Islet of Langerhans (tissue), 1 donor: ENCODE measurements at regions not wholly inside any gene's neighbourhood (a gene's known extent, or its start where the extent isn't known, plus 50 kb on each side); places are given as distances from the start of the nearest gene placed in this dataset.
"Not testable (repeated sequence)": the region's sequence is repeated elsewhere in the genome, so short reads cannot be mapped to it uniquely, and the experiment has no call there.

Experiments used
- FAIRE-seq: peaks from one replicate; lab custom pipeline; 2011; peaks lifted over from hg19 to GRCh38; lab: Jason Lieb, UNC

DNA sequence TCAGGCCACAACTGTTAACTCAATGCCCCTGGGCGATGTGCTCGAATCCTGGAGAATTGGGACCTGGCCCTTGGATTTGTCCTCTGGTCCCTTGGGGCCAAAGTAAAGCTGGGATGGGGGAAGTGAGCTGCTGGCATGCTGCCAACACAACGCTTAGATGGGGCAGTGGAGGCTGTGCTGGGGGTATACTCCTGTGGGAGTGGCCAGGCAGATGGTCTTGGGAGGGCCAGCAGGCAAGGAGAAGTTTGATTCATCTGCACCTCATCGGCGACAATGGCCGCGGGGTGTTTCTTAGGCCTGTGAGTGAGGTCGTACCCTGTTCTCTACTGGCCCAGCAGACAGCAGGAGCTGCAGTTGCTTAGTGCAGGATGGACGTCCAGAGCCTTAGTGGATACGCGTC, 139.0 kb upstream of the MTPN start:
- no peak for FAIRE-seq

GRCh38 chr7:136114966-136115762, 138.0 kb upstream of the MTPN start:
- FAIRE-seq, result no peak

DNA sequence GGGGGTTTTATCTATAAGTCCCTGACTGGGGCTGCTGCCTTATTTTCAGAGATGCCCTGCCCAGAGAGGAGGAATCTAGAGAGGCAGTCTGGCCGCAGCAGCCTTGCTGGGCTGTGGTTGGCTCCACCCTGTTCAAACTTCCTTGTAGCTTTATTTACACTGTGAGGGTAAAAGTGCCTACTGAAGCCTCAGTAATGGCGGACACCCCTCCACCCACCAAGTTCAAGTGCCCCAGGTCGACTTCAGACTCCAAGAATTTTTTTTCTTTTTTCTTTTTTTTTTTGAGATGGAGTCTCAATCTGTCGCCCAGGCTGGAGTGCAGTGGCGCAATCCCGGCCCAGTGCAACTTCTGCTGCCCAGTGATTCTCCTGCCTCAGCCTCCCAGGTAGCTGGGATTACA, 137.3 kb upstream of the MTPN start:
- not testable (repeated sequence) for FAIRE-seq

GRCh38 chr7:136109037-136109436, 131.9 kb upstream of the MTPN start:
- not testable (repeated sequence) for FAIRE-seq

GRCh38 chr7:136105191-136105590, 128.0 kb upstream of the MTPN start:
- FAIRE-seq, result no peak

- FAIRE-seq, result no peak
Observed at GRCh38 chr7:136104269-136104603, 127.1 kb upstream of the MTPN start.

DNA sequence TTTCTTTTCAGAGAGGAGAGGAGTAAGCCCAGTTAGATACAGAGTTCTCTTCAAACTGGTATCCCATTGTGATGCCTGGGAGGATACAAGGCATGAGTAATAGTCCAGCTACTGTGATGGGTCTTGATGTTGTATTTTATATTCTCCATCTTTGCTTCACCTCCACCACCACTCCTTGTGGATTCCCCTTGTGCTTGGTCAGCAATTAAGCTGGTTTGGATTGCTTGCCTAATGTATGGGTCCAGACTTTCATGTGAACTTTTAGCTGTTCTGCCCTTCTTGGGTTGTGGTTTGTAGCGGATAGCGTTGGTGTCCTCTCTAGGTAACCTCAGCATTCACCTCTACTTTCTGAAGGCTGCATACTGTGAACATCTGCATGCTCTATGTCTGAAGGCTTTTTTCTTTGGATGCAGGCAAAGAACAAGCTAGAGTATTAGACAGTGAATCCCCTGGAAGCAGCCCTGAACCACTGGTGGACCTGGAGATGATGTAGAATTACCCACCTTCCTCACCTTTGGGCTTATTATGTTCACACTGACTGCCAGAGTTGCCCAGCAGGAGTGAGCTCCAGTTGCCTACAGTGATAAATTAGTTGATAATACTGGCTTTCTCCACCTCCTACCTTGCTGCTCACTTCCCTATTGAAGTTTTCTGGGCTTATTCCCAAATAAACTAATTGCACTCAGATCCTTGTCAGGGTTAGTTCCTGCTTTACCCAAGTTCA, 126.5 kb upstream of the MTPN start:
- FAIRE-seq, result no peak

- no peak for FAIRE-seq
Observed at GRCh38 chr7:136102881-136103280, 125.7 kb upstream of the MTPN start.

- not testable (repeated sequence) for FAIRE-seq
Observed at GRCh38 chr7:136092714-136093113, 115.6 kb upstream of the MTPN start.

GRCh38 chr7:136087881-136088280, 110.7 kb upstream of the MTPN start:
- no peak for FAIRE-seq

- FAIRE-seq, result peak; percentile 100
Observed at GRCh38 chr7:136086712-136087111, 109.6 kb upstream of the MTPN start.

DNA sequence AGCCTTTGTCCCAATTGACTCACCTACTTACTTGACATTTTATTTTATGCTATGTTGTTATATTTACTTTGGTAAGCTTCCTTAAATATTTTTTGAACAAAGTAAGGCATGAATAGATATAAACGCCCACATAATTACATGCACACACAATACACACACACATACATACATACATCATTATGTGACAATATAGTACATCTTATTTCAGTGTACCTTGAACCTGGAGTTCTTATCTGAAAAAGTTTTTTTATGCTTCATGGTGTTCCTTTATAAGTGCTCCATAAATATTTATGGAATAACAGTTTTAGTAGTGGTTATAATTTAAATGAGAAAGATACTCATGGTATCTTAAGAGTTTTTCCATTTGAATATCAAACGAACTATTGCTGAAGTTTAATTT, 102.8 kb upstream of the MTPN start:
- no peak for FAIRE-seq

DNA sequence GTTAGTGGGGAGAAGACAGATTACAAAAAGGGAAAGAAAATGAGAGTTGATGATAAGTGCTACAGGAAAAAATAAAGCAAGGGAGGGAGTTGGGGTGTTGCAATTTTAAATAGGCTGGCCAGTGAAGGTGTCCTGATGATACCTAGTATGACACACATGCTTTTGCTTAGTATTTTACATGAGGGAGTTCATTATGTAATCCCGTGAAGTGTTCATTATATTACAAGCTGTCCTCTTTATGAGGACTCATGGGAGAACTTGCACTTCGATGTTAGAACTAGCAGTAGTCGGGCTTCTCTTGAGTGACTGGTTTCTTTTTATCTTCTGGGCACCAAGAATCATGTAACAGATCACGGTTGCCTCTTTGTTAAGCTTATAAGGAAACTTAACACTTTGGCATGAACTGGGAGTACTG, 102.3 kb upstream of the MTPN start:
- FAIRE-seq, result no peak

DNA sequence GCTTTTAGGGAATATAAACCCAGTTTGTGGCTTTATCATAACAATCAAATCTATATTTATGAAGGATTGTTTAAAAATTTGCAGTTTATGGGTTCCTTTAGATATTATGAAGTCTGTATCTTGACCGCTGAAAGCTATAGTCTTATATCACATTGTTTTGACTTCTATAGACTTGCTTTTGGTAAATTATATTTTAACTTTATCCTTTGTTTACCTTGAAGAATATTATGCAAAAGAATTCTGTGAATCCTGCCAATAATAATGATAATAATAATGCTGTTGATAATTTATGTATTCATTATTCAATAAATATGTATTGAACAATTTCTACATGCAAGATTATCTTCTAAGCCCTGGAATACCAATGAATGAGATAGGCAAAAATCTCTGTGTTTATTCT, 101.9 kb upstream of the MTPN start:
- no peak for FAIRE-seq

GRCh38 chr7:136078630-136079029, 101.5 kb upstream of the MTPN start:
- FAIRE-seq, result no peak

GRCh38 chr7:136076954-136077353, 99.8 kb upstream of the MTPN start:
- no peak for FAIRE-seq

GRCh38 chr7:136074843-136075242, 97.7 kb upstream of the MTPN start:
- FAIRE-seq, result no peak

- FAIRE-seq, result no peak
Observed at GRCh38 chr7:136072447-136072846, 95.3 kb upstream of the MTPN start.

DNA sequence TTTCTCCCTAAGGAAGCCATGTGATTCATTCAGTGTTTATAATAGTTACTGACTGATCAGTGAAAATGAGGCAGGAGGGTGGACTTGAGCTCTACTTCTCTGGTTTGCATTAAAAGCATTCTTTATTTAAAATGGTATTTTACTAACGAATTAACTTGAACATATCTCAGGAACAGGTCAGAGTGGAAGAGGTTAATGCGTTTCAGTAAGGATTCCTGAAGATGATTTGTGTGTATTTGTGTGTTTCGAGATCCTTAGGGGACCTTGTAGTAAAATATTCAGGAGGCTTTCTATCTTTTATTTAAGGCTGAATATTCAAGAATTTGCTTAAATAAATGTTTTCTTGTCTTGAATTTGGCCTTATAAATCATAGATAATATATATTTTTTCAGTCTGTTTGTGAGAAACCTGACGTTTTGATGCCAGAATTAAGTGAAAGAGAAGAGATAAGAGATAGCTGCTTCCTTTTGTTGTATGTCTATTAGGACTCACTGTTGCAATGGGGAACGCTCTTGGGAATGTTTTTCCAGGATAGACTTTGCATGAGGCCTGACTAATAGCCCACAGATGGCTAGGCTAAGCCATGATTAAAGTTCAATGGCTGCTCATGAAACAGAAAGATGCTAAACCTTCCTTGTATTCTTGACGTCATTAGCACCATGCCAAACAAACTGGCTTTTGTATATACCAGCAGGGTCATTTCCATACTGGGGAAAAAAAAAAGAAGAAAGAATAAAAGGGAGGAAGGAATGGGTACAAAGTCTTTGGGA, 93.8 kb upstream of the MTPN start:
- FAIRE-seq, result no peak

DNA sequence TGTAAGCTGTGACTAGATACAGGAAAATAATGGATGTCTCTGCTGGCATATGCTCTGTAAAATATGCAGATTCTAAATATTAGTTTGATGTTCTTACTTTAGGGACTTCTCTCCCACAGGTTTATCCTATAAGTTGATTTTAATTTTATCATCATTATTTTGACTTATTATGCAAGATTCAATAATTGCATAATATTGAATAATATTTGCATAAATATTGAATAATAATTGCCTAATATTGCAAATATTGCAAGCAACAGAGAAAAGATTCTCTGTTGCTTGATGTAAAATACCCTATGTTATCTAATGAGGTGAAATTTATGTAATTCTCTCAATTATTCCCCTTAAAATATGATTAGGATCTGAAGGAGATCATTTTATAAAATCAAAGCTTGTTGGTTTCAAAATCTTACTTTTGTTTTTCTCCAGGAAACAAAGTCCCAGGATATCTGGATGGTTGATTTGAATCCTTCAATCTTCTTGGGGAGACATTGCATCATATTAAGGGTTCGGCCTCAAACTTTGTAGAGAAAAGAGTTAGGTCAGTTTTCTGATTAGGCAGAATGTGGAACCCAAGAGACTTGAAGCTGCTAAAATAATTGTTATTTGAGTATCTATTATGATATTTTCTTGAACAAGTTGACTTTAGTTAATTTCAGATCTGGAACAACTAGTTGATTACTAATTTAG, 92.8 kb upstream of the MTPN start:
- FAIRE-seq, result no peak

- FAIRE-seq, result no peak
Observed at GRCh38 chr7:136067277-136067676, 90.1 kb upstream of the MTPN start.

GRCh38 chr7:136066304-136067143, 89.4 kb upstream of the MTPN start:
- FAIRE-seq, result no peak
